GM12878 (cell line): ENCODE measurements at regions not wholly inside any gene's neighbourhood (a gene's known extent, or its start where the extent isn't known, plus 50 kb on each side); places are given as distances from the start of the nearest gene placed in this dataset.

Source experiments
- ATAC-seq: fragments of 200-7000 bp; cut with Tn5 transposase; 3 replicates; pipeline ENCODE4 v1.9.1; 2020; ENCODE audit warnings: mild to moderate bottlenecking, moderate library complexity
- BruUV-seq: library from RNA; stranded (reverse); fragments of 400-500 nt; replicated peaks from 2 replicates; lab custom pipeline; 2021; lab: Mats Ljungman, UMichigan
- CTCF ChIA-PET: fragments of 300-600 bp; sonication (Branson Sonifier 250); formaldehyde crosslinking; extraction: SDS; loops from one replicate; lab custom pipeline; 2021; ENCODE audit warnings: inconsistent platforms; lab: Yijun Ruan, JAX
- POLR2A ChIA-PET: fragments of 350-600 bp; formaldehyde crosslinking; extraction: SDS; loops from one replicate; lab custom pipeline; 2021; ENCODE audit warnings: inconsistent platforms; lab: Charles Lee
- RAD21 ChIA-PET: fragments of 300-600 bp; sonication (Branson Sonifier 250); formaldehyde crosslinking; loops from one replicate; lab custom pipeline; 2023; ENCODE audit warnings: antibody characterized with exemption; ENCODE audit not compliant: unreplicated experiment; lab: Charles Lee
- SMC1A ChIA-PET: fragments of 300-600 bp; sonication (Branson Sonifier 250); formaldehyde crosslinking; loops from one replicate; lab custom pipeline; 2023; ENCODE audit not compliant: unreplicated experiment, uncharacterized antibody; lab: Charles Lee
- DNase-seq: peaks from one replicate; pipeline ENCODE4 v3.0.0-alpha.2; 2011; ENCODE audit warnings: low read depth, low spot score
- FAIRE-seq: peaks from 3 replicates; lab custom pipeline; 2011; peaks lifted over from hg19 to GRCh38; lab: Jason Lieb, UNC
- H2AFZ ChIP-seq: 2 replicates; pipeline ENCODE4 v1.6.0; 2011; ENCODE audit warnings: low read depth, low read length, control low read depth; ENCODE audit not compliant: control insufficient read depth
- H3K27ac ChIP-seq: 2 replicates; pipeline ENCODE4 v1.5.1; 2011; ENCODE audit warnings: control low read depth; ENCODE audit not compliant: control insufficient read depth, insufficient read depth
- H3K27me3 ChIP-seq, 2 experiments: replicated peaks in 1 of 2; 2 replicates each; pipeline versions ENCODE4 v1.6.0 to v1.6.1; 2011; ENCODE audit warnings: low read length in 1 of 2; ENCODE audit not compliant: control insufficient read depth in 2 of 2, insufficient read depth in 2 of 2
- H3K36me3 ChIP-seq, 2 experiments: 2 replicates each; pipeline ENCODE4 v1.5.1; 2011; ENCODE audit warnings: low read length in 1 of 2; ENCODE audit not compliant: control insufficient read depth in 2 of 2, insufficient read depth in 2 of 2
- H3K4me1 ChIP-seq: 2 replicates; pipeline ENCODE4 v1.6.1; 2011; ENCODE audit warnings: mild to moderate bottlenecking, low read length, moderate library complexity, mixed read lengths; ENCODE audit not compliant: control insufficient read depth, insufficient read depth
- H3K4me2 ChIP-seq: 2 replicates; pipeline ENCODE4 v1.6.0; 2011; ENCODE audit warnings: control low read depth; ENCODE audit not compliant: control insufficient read depth, insufficient read depth
- H3K4me3 ChIP-seq: fragments of 200-600 bp; sonication (generic); 2 replicates; pipeline ENCODE4 v1.5.1; 2016
- H3K79me2 ChIP-seq: 2 replicates; pipeline ENCODE4 v1.6.0; 2011; ENCODE audit warnings: low read length; ENCODE audit not compliant: control insufficient read depth, insufficient read depth
- H3K9ac ChIP-seq: 2 replicates; pipeline ENCODE4 v1.8.0; 2011; ENCODE audit warnings: low read length, control low read depth, mixed read lengths; ENCODE audit not compliant: control insufficient read depth, insufficient read depth
- H3K9me3 ChIP-seq: replicated peaks from 3 replicates; pipeline ENCODE4 v1.5.1; 2011; ENCODE audit warnings: mild to moderate bottlenecking, low read length; ENCODE audit not compliant: control insufficient read depth, insufficient read depth
- H4K20me1 ChIP-seq: 2 replicates; pipeline ENCODE4 v1.6.0; 2011; ENCODE audit not compliant: control insufficient read depth, insufficient read depth
- CBFB ChIP-seq: IDR thresholded peaks from 2 replicates; pipeline ENCODE4 v1.6.1; 2016; ENCODE audit warnings: antibody characterized with exemption, low read depth
- KAT2A ChIP-seq: conservative IDR thresholded peaks from 2 replicates; pipeline ENCODE4 v1.6.1; 2011; ENCODE audit warnings: low read depth, low read length; ENCODE audit not compliant: control insufficient read depth
- MTA2 ChIP-seq: fragments of 450-650 bp; IDR thresholded peaks from 2 replicates; pipeline ENCODE4 v1.6.1; 2016; ENCODE audit warnings: low read depth, mild to moderate bottlenecking, moderate library complexity
- NFYA ChIP-seq: IDR thresholded peaks from 2 replicates; pipeline ENCODE4 v1.6.1; 2011; ENCODE audit warnings: low read depth, mild to moderate bottlenecking, low read length, improper control_type of control experiment, borderline replicate concordance
- RBBP5 ChIP-seq: fragments of 200-600 bp; sonication (generic); conservative IDR thresholded peaks from 2 replicates; pipeline ENCODE4 v1.6.1; 2016
- SUZ12 ChIP-seq: fragments of 200-600 bp; sonication (generic); IDR thresholded peaks from one replicate; pipeline ENCODE4 v1.6.1; 2018; ENCODE audit warnings: antibody characterized with exemption, mild to moderate bottlenecking; ENCODE audit not compliant: unreplicated experiment
- USF1 ChIP-seq: IDR thresholded peaks from 2 replicates; pipeline ENCODE4 v1.6.1; 2011; ENCODE audit warnings: borderline replicate concordance, low read depth, mild to moderate bottlenecking, moderate library complexity, mixed read lengths, low read length; ENCODE audit not compliant: insufficient read depth; ENCODE audit errors: extremely low read length
- WGBS: methylation state at CpG from one replicate; pipeline ENCODE4 v1.1.6; 2016; ENCODE audit warnings: low lambda C conversion rate; ENCODE audit not compliant: insufficient replicate concordance, insufficient coverage; ENCODE audit errors: missing lambda C conversion rate; 5-methylcytosine and 5-hydroxymethylcytosine counted together
- in situ Hi-C: fragments of 300-500 bp; cut with MboI; formaldehyde crosslinking; loops from 9 replicates; pipeline ENCODE4 v1.14.3; 2018; ENCODE audit warnings: mixed read lengths
- intact Hi-C: fragments of 100-400 bp; cut with micrococcal nuclease; formaldehyde crosslinking; loops from one replicate; pipeline ENCODE4 v1.14.2; 2022; ENCODE audit not compliant: unreplicated experiment

DNA sequence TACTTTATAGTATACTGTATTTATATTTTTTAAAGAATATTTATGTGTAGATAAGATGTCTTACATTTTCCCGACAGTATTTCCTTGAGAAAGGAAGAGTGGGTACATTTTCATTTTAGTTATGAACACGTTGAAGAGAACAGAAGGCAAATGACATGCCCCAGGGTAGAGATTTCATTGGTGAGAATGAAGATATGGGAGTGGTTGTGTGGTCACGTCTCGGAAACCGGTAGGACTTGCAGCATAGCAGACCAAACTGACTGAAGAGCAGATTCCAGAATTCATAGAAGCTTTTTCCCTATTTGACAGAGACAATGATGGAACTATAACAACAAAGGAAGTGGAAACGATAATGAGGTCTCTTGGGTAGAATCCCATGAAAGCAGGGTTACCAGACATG, 71.7 kb downstream of the KCNJ2 start:
- no peak; the same call in 2 of the 3 replicates for ATAC-seq

More for the DNA sequence above, 71.7 kb downstream of the KCNJ2 start:
- no peak for DNase-seq
- ChIA-PET POLR2A (no interaction called here), CTCF (no interaction called here), RAD21 (interaction anchor here (0.9 to 8.5 kb wide), 2 partner anchors 33 to 62 kb away, joined by 3 to 60 read pairs; no protein-coding TSS in a partner anchor), SMC1A (interaction anchor here (1.2 to 8.2 kb wide), 3 partner anchors 32 to 75 kb away, joined by 3 to 83 read pairs (median 3); no protein-coding TSS in a partner anchor)
- no peak overlapping the region for H3K9ac ChIP-seq
- no peaks in the 10 kb centered on the region for H3K9me3 ChIP-seq
- no peak for FAIRE-seq
- intact Hi-C loops (loop anchor here (5.0 kb wide), 2 partner anchors 34 to 74 kb away; partner anchors contain the start of gene KCNJ2), in situ Hi-C loops (no loop called here)
- TF ChIP-seq KAT2A (no peak), SUZ12 (no peak), MTA2 (no peak), NFYA (no peak), RBBP5 (no peak), CBFB (no peak), USF1 (no peak)
- H3K27me3 ChIP-seq, result no peaks in the 10 kb centered on the region
- no peak overlapping the region for H2AFZ ChIP-seq
- H4K20me1 ChIP-seq, result no peaks in the 10 kb centered on the region
- 43% methylated on average over 6 of the region's 6 CpGs for WGBS
- no peaks in the 10 kb centered on the region for H3K36me3 ChIP-seq
- H3K4me3 ChIP-seq, result no peak overlapping the region
- no peaks in the 10 kb centered on the region for H3K79me2 ChIP-seq
- no peaks in the 10 kb centered on the region for H3K4me1 ChIP-seq
- no TSS peak for BruUV-seq
- H3K4me2 ChIP-seq, result no peak overlapping the region
- no peak overlapping the region for H3K27ac ChIP-seq
